Fibroblast of skin of right quadriceps (primary cell): ENCODE measurements at regions not wholly inside any gene's neighbourhood (a gene's known extent, or its start where the extent isn't known, plus 50 kb on each side); places are given as distances from the start of the nearest gene placed in this dataset.

Experiments used
- DNase-seq: peaks from one replicate; pipeline ENCODE4 v3.0.0-alpha.2; 2013

- DNase-seq = no peak
Observed at GRCh38 chrX:4197971-4198370, 484.5 kb upstream of the PRKX start.

GRCh38 chrX:4193500-4194155 is 480.2 kb upstream of the PRKX start:
- no peak for DNase-seq

- no peak for DNase-seq
Observed at GRCh38 chrX:4186331-4186730, 472.9 kb upstream of the PRKX start.

GRCh38 chrX:4185086-4185485 is 471.6 kb upstream of the PRKX start:
- DNase-seq = no peak

- DNase-seq = no peak
Observed at GRCh38 chrX:4182408-4182806, 469.0 kb upstream of the PRKX start.

GRCh38 chrX:4181782-4182407 is 468.4 kb upstream of the PRKX start:
- DNase-seq = no peak

- no peak for DNase-seq
Observed at GRCh38 chrX:4179031-4179430, 465.6 kb upstream of the PRKX start.

GRCh38 chrX:4175221-4175620 is 461.8 kb upstream of the PRKX start:
- DNase-seq = no peak

GRCh38 chrX:4173743-4174142 is 460.3 kb upstream of the PRKX start:
- no peak for DNase-seq

- DNase-seq = no peak
Observed at GRCh38 chrX:4151798-4152197, 438.3 kb upstream of the PRKX start.

GRCh38 chrX:4150259-4150658 is 436.8 kb upstream of the PRKX start:
- DNase-seq = no peak

GRCh38 chrX:4129626-4130025 is 416.2 kb upstream of the PRKX start:
- no peak for DNase-seq

GRCh38 chrX:4118666-4119530 is 405.4 kb upstream of the PRKX start:
- no peak for DNase-seq

GRCh38 chrX:4110964-4111363 is 397.5 kb upstream of the PRKX start:
- no peak for DNase-seq

- DNase-seq = no peak
Observed at GRCh38 chrX:4094926-4095325, 381.5 kb upstream of the PRKX start.

- DNase-seq = no peak
Observed at GRCh38 chrX:4091046-4091760, 377.8 kb upstream of the PRKX start.

- DNase-seq = no peak
Observed at GRCh38 chrX:4059893-4060292, 346.4 kb upstream of the PRKX start.

- DNase-seq = no peak
Observed at GRCh38 chrX:4043951-4044350, 330.5 kb upstream of the PRKX start.

GRCh38 chrX:4035874-4036273 is 322.4 kb upstream of the PRKX start:
- DNase-seq = no peak

- no peak for DNase-seq
Observed at GRCh38 chrX:4028151-4028550, 314.7 kb upstream of the PRKX start.

- DNase-seq = no peak
Observed at GRCh38 chrX:4005281-4005680, 291.8 kb upstream of the PRKX start.

GRCh38 chrX:4004822-4005221 is 291.4 kb upstream of the PRKX start:
- DNase-seq = no peak

GRCh38 chrX:3994315-3994714 is 280.9 kb upstream of the PRKX start:
- no peak for DNase-seq
